ENCODE measurements at regions not wholly inside any gene's neighbourhood (a gene's known extent, or its start where the extent isn't known, plus 50 kb on each side); places are given as distances from the start of the nearest gene placed in this dataset.

- DNase-seq = no peak
Observed at GRCh38 chr17:77381185-77381700, 240.5 kb downstream of the SEC14L1 start.

- no peak for DNase-seq
Observed at GRCh38 chr17:77381731-77382130, 241.0 kb downstream of the SEC14L1 start.

GRCh38 chr17:77382356-77382911 is 241.7 kb downstream of the SEC14L1 start:
- no peak for DNase-seq

- DNase-seq = no peak
Observed at GRCh38 chr17:77382966-77383612, 242.3 kb downstream of the SEC14L1 start.

- no peak for DNase-seq
Observed at GRCh38 chr17:77383613-77384608, 243.1 kb downstream of the SEC14L1 start.

- DNase-seq = no peak
Observed at GRCh38 chr17:77385750-77386501, 245.2 kb downstream of the SEC14L1 start.

GRCh38 chr17:77386502-77387192 is 245.9 kb downstream of the SEC14L1 start:
- DNase-seq = no peak

- no peak for DNase-seq
Observed at GRCh38 chr17:77387891-77388290, 247.1 kb downstream of the SEC14L1 start.

- no peak for DNase-seq
Observed at GRCh38 chr17:77388384-77389306, 247.9 kb downstream of the SEC14L1 start.

GRCh38 chr17:77390870-77391269 is 250.1 kb downstream of the SEC14L1 start:
- DNase-seq = no peak

GRCh38 chr17:77391668-77392375 is 251.1 kb downstream of the SEC14L1 start:
- peak; percentile 85 for DNase-seq

GRCh38 chr17:77392376-77393273 is 251.9 kb downstream of the SEC14L1 start:
- DNase-seq = no peak

GRCh38 chr17:77393274-77393600 is 252.5 kb downstream of the SEC14L1 start:
- DNase-seq = no peak

GRCh38 chr17:77393867-77394539 is 253.2 kb downstream of the SEC14L1 start:
- DNase-seq = no peak

GRCh38 chr17:77394540-77395295 is 253.9 kb downstream of the SEC14L1 start:
- DNase-seq = no peak

GRCh38 chr17:77395501-77396048 is 254.8 kb downstream of the SEC14L1 start:
- no peak for DNase-seq

- no peak for DNase-seq
Observed at GRCh38 chr17:77396610-77397009, 255.8 kb downstream of the SEC14L1 start.

- DNase-seq = no peak
Observed at GRCh38 chr17:77398274-77398673, 257.5 kb downstream of the SEC14L1 start.

All from NCI-H226 (cell line).